ENCODE measurements at regions not wholly inside any gene's neighbourhood (a gene's known extent, or its start where the extent isn't known, plus 50 kb on each side); places are given as distances from the start of the nearest gene placed in this dataset.

- no peaks in the 10 kb centered on the region for H3K9me1 ChIP-seq (replicated peaks; ENCODE audit: control insufficient read depth, extremely low read depth, insufficient read depth, low read length)
- DNase-seq (ENCODE audit: low read depth, low spot score) (no peak), FAIRE-seq (no peak)
- H3K9ac ChIP-seq (replicated peaks; ENCODE audit: extremely low read depth, insufficient read depth, low read length): no peak overlapping the region
- H3K27me3 ChIP-seq (ENCODE audit: control insufficient read depth in 2 of 2, insufficient read depth in 2 of 2, low read length in 2 of 2): no peaks in the 10 kb centered on the region
- BruUV-seq (replicated peaks): no TSS peak
- dilution Hi-C loops (cut with MboI; ENCODE audit: extremely low pct_ligation_motif_present, low sequenced_read_pairs): no loop called here
- intact Hi-C loops (cut with micrococcal nuclease): no loop called here
- ChIA-PET POLR2A (no interaction called here), CTCF (no interaction called here)
- no peak overlapping the region for H3K4me3 ChIP-seq (replicated peaks in 1 of 3; ENCODE audit: insufficient read depth in 1 of 3, low read depth in 1 of 3, low read length in 3 of 3)
- H3K9me3 ChIP-seq (replicated peaks; ENCODE audit: control insufficient read depth, insufficient read depth, low read length): no peaks in the 10 kb centered on the region
- no peaks in the 10 kb centered on the region for H3K79me2 ChIP-seq (ENCODE audit: control insufficient read depth, insufficient read depth, low read length)
- no peak overlapping the region for H3K4me2 ChIP-seq (ENCODE audit: insufficient read depth, low read length)
- H2AFZ ChIP-seq (ENCODE audit: low read depth, low read length): no peak overlapping the region
- no peaks in the 10 kb centered on the region for H3K4me1 ChIP-seq (ENCODE audit: control insufficient read depth, extremely low read depth, insufficient read depth, low read length)
- no peaks in the 10 kb centered on the region for H3K36me3 ChIP-seq (ENCODE audit: control insufficient read depth in 2 of 2, extremely low read depth in 1 of 2, insufficient read depth in 2 of 2, low read length in 2 of 2)
- no peak overlapping the region for H3K27ac ChIP-seq (ENCODE audit: insufficient read depth, low read depth, low read length)
- no peak for TF ChIP-seq POLR2AphosphoS5 (IDR thresholded peaks at IDR 0.05; ENCODE audit: insufficient read depth, low read depth, low read length)
- no peak for TF ChIP-seq EZH2 (IDR thresholded peaks at IDR 0.05; ENCODE audit: borderline replicate concordance, low read depth, low read length, severe bottlenecking)
- TF ChIP-seq MYC (IDR thresholded peaks at IDR 0.05; ENCODE audit: low read depth, low read length): no peak
- TF ChIP-seq POLR2A (IDR thresholded peaks at IDR 0.05; ENCODE audit: low read depth, low read length): no peak
- TF ChIP-seq FOS (IDR thresholded peaks at IDR 0.05; ENCODE audit: borderline replicate concordance, insufficient read depth, low read length): no peak
- TF ChIP-seq CTCF (IDR thresholded peaks at IDR 0.05; ENCODE audit: extremely low read depth in 1 of 2, insufficient read depth in 1 of 2, low read depth in 1 of 2, low read length in 2 of 2): no peak
- no peaks in the 10 kb centered on the region for H4K20me1 ChIP-seq (replicated peaks; ENCODE audit: control insufficient read depth, extremely low read depth, insufficient read depth, low read length)
Measured at GRCh38 chr17:79451167-79451566, 159.7 kb downstream of the RBFOX3 start.

GRCh38 chr17:79446399-79447009, 164.3 kb downstream of the RBFOX3 start:
- POLR2A ChIA-PET: no interaction called here
- no peak for DNase-seq (ENCODE audit: low read depth, low spot score)
- Histone ChIP-seq H3K4me3 (replicated peaks in 1 of 3; ENCODE audit: insufficient read depth in 1 of 3, low read depth in 1 of 3, low read length in 3 of 3) (no peak overlapping the region), H2AFZ (ENCODE audit: low read depth, low read length) (no peak overlapping the region), H3K9ac (replicated peaks; ENCODE audit: extremely low read depth, insufficient read depth, low read length) (no peak overlapping the region), H3K79me2 (ENCODE audit: control insufficient read depth, insufficient read depth, low read length) (no peaks in the 10 kb centered on the region), H3K9me1 (replicated peaks; ENCODE audit: control insufficient read depth, extremely low read depth, insufficient read depth, low read length) (no peaks in the 10 kb centered on the region), H3K4me2 (ENCODE audit: insufficient read depth, low read length) (no peak overlapping the region), H3K27me3 (ENCODE audit: control insufficient read depth in 2 of 2, insufficient read depth in 2 of 2, low read length in 2 of 2) (no peaks in the 10 kb centered on the region), H4K20me1 (replicated peaks; ENCODE audit: control insufficient read depth, extremely low read depth, insufficient read depth, low read length) (no peaks in the 10 kb centered on the region), H3K4me1 (ENCODE audit: control insufficient read depth, extremely low read depth, insufficient read depth, low read length) (no peaks in the 10 kb centered on the region), H3K9me3 (replicated peaks; ENCODE audit: control insufficient read depth, insufficient read depth, low read length) (no peaks in the 10 kb centered on the region), H3K36me3 (ENCODE audit: control insufficient read depth in 2 of 2, extremely low read depth in 1 of 2, insufficient read depth in 2 of 2, low read length in 2 of 2) (no peaks in the 10 kb centered on the region), H3K27ac (ENCODE audit: insufficient read depth, low read depth, low read length) (no peak overlapping the region)
- dilution Hi-C loops (cut with MboI; ENCODE audit: extremely low pct_ligation_motif_present, low sequenced_read_pairs): no loop called here
- TF ChIP-seq FOS (IDR thresholded peaks at IDR 0.05; ENCODE audit: borderline replicate concordance, insufficient read depth, low read length) (no peak), POLR2AphosphoS5 (IDR thresholded peaks at IDR 0.05; ENCODE audit: insufficient read depth, low read depth, low read length) (no peak), POLR2A (IDR thresholded peaks at IDR 0.05; ENCODE audit: low read depth, low read length) (no peak), EZH2 (IDR thresholded peaks at IDR 0.05; ENCODE audit: borderline replicate concordance, low read depth, low read length, severe bottlenecking) (no peak), GATA2 (IDR thresholded peaks at IDR 0.05; ENCODE audit: insufficient read depth, insufficient read length, low read depth, low read length) (no peak), CTCF (IDR thresholded peaks at IDR 0.05; ENCODE audit: extremely low read depth in 1 of 2, insufficient read depth in 1 of 2, low read depth in 1 of 2, low read length in 2 of 2) (no peak), MAX (IDR thresholded peaks at IDR 0.05; ENCODE audit: insufficient read depth, insufficient read length) (no peak), MYC (IDR thresholded peaks at IDR 0.05; ENCODE audit: low read depth, low read length) (no peak)
- intact Hi-C loops (cut with micrococcal nuclease): no loop called here
- FAIRE-seq: no peak
- CTCF ChIA-PET: no interaction called here
- BruUV-seq (replicated peaks): no TSS peak
